GM21529 (cell line): ENCODE measurements at regions not wholly inside any gene's neighbourhood (a gene's known extent, or its start where the extent isn't known, plus 50 kb on each side); places are given as distances from the start of the nearest gene placed in this dataset.

Experiments used
- ATAC-seq: cut with Tn5 transposase; IDR thresholded peaks from one replicate; pipeline ENCODE4 v1.9.1; 2021; ENCODE audit not compliant: unreplicated experiment

DNA sequence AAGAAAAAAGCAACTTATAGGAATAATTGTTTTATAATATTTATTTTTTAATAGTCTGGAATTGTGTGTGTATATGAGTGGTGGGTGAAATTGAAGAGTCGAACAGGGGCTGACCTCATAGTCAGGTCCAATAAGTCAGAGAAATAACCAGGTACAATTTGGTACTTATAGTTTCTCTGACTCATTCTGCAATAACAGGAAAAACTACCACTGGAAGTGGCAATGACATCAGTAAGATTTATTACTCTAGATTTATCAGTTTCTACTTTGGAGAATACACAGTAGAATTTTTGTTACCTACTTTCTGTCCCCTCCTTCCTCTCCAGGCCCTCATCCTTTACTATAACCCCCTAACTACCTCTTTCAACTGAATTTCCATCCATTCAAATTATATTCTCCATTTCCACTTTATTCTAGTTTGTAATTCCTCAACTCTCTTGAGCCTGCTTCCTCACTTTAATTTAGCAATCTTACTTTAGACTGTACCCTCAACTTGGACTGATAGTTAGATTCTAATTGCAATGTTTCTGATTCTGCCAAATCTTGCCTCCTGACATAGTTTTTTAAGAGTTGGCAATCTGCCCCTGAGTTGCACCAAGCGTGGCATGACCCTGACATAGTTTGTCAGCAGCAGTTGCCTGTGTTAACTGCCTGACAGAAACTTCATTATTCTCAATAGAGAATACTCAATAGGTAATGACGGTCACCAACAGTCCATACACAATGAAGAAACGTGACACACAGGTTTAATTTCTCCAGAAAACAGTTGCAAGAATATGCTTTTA is 475.3 kb upstream of the RIOK2 start:
- ATAC-seq, result no peak

GRCh38 chr5:97666783-97667182 is 483.7 kb upstream of the RIOK2 start:
- ATAC-seq, result no peak

- ATAC-seq, result no peak
Observed at GRCh38 chr5:97670447-97670846, 487.4 kb upstream of the RIOK2 start.

GRCh38 chr5:97676608-97677007 is 493.6 kb upstream of the RIOK2 start:
- no peak for ATAC-seq

DNA sequence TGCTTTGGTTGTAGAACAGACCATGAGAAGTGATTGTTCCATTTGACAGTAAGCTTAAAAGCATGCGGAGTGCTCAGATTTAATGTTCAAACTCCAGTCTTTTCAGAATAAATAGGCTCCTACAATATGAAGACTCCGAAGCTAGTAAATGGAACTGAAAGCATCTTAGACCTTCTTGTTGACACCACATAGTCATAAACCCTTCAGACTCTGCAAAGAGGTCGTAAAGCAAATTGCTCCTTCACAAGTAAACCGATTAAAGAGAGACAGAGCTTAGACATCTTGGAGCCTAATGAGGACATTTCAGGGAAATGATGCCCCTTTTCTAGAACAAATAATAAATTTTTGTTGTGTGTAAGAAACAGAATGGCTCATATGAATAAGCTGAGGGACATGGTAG is 511.0 kb upstream of the RIOK2 start:
- no peak for ATAC-seq

GRCh38 chr5:97714424-97714823 is 531.4 kb upstream of the RIOK2 start:
- no peak for ATAC-seq

DNA sequence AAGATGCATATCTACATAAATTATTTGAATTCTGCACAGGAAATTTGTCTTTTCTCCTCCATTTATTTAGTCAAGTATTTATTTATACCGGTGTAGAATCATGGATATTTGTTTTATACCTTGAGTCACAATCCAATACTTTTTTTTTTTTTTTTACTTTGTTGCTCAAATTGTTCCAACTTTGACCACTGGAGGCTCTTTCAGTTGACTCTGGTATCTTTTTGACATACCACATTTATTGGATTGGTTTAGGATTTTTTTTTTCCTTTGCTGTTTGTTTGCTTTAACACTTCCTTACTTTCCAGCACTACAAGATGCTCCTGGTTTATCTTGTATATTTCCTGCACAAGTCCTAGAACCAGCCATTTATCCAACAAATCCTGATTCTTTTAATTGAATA is 543.1 kb upstream of the RIOK2 start:
- ATAC-seq, result no peak

DNA sequence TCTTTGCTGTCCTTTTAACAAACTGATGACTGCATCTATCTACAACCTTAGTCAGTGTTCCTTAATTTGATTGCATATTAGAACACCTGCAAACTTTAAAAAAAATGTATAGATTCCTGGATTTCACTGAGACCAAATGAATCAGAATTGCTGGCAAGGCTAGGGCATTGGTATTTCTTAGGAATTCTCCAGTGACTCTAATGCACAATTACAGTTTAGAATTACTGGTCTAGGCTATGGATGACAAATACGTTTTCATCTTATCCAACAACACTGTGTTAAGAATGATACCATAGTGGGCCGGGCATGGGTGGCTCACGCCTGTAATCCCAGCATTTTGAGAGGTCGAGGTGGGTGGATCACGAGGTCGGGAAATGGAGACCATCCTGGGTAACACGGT is 545.9 kb upstream of the RIOK2 start:
- ATAC-seq, result no peak

DNA sequence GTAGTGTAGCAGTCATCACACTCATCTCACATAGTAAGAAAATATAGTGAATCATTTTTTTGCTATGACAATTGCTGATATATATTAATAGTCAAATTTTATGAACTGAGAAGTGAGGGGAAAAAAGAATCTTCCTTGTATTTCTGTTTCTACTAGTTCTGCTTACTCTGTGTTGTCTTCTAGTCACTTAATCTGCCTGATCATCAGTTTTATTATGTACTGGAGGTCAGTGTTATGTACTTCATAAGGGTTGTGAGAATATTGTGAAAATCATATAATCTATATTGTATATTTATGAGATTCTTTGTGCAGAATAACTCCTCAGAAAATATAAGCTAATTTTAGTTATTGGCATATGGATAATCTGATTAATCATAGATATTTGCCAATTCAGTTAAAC is 546.9 kb upstream of the RIOK2 start:
- ATAC-seq, result no peak

DNA sequence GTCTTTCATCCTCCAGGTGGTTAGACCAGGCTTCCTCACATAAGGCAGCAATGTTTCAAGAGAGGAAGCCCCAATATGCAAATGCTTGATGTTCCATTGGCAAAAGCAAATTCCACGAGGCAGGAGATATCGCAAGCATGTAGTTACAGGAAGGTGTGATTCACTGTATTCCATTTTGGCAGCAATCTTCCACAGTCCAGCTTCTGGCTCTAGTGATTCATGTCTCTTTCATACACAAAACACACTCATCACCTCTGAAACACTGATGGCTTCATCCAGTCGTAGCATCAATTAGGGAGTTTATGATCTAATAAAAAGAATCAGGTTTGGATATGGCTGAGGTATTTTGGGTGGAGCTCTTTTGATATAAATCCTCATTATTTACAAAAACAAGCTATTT is 552.2 kb upstream of the RIOK2 start:
- ATAC-seq, result no peak

DNA sequence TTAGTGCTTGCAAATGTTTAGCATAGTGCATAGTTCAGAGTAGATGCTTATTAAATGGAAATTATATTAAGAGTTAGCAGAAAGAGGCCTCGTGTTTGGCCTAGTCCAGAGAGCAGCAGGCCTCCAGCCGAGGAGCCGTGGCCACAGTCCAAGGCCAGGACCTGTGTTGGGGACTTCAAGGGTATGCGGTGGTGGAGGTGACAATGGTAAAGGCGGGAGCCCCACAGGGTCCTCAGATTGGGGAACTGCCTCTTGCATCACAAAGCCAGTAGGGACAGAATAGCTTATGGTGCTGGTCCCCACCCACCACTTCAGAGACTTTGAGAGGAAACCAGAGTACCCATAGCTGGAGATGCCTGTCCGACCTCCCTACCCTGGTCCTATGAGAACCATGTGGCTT is 554.6 kb upstream of the RIOK2 start:
- no peak for ATAC-seq

GRCh38 chr5:97745817-97746216 is 562.8 kb upstream of the RIOK2 start:
- ATAC-seq, result no peak

- ATAC-seq, result no peak
Observed at GRCh38 chr5:97750576-97750975, 567.5 kb upstream of the RIOK2 start.

GRCh38 chr5:97751540-97751939 is 568.5 kb upstream of the RIOK2 start:
- ATAC-seq, result no peak

DNA sequence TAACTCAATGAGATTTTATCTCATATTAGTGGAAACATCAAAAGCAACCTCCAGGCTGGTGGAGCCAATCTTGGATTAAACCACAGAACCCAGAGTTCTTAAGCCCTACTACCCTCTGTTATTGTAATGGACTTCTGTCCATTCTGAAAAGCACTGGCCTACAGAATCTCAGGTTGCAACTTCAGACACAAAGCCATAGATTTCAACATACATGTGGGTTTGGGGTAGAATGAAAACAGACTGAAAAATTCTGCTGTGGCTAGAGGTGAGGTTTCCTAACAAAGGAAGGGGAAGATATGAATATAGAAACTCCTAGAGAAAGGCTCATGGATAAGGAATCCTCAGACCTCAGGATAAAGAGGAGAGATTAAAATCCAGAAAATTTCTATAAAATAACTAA is 569.8 kb upstream of the RIOK2 start:
- ATAC-seq, result no peak

DNA sequence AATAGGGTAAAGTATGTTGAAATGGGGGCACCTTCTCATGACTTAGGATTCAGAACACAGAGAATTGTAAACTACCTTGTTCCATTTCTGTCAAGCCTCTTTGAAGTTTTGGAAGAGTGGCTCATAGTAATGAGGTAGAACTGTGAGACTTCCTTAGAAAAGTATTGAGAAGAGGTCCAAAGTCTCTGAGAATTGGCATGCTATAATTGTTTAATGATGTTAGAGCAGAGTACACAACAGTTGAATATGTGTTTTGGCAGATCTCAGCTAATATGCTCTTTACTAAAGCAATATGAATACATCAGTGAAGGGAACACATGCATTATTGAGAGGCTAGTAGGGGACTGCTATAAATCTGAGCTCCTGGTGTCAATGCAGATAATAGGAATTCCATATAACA is 579.4 kb upstream of the RIOK2 start:
- ATAC-seq, result no peak

- ATAC-seq, result no peak
Observed at GRCh38 chr5:97764700-97765099, 581.7 kb upstream of the RIOK2 start.

DNA sequence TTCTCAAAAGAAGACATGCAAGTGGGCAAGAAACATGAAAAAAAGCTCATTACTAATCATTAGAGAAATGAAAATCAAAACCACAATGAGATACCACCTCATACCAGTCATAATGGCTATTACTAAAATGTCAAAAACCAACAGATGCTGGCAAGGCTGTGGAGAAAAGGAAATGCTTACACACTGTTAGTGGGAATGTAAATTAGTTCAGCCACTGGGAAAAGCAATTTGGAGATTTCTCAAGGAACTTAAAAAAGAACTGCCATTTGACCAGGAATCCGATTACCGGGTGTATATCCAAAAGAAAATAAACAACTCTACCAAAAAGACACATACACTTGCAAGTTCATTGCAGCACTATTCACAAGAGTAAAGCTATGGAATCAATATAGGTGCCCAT is 595.4 kb upstream of the RIOK2 start:
- ATAC-seq, result no peak

GRCh38 chr5:97788369-97788768 is 605.3 kb upstream of the RIOK2 start:
- no peak for ATAC-seq

DNA sequence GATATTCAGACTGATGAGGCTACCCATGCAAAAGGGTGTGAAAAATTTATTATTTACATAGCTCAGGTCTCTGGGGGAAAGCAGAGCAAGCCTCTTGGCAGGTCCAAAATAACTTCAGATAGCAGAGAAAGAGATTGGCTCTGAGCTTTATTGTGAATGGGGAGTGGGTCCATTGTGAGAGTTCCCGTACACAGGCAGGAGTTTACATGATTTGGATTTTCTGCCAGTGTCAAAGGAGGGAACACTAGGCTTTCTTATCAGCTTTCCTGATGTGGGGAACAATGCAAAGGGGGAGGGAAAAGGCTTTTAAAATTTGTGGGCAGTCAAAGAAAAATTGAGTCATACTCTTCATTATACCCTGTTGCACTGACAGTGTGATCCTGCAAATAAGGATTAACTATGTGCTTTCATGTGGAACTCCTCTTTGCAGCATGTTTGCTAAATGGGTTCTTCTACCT is 615.0 kb upstream of the RIOK2 start:
- no peak for ATAC-seq

GRCh38 chr5:97801461-97801860 is 618.4 kb upstream of the RIOK2 start:
- ATAC-seq, result no peak

DNA sequence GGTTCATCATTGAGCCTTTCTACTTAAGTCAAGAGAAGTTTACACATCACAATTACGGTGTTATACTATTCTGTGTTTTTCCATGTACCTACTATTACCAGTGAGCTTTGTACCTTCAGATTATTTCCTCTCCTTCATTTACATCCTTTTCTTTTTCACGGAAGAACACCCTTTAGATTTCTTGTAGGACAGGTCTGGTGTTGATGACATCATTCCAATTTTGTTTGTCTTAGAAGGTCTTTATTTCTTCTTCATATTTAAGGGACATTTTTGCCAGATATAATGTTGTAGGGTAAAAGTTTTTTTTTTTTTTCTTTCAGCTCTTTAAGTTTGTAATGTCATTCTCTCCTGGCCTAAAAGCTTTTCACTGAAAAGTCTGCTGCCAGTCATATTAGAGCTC is 637.1 kb upstream of the RIOK2 start:
- no peak for ATAC-seq

- ATAC-seq, result no peak
Observed at GRCh38 chr5:97832645-97833296, 649.7 kb upstream of the RIOK2 start.
